Spleen (tissue), 11 donors: ENCODE measurements at regions not wholly inside any gene's neighbourhood (a gene's known extent, or its start where the extent isn't known, plus 50 kb on each side); places are given as distances from the start of the nearest gene placed in this dataset.

ENCODE experiments used
- DNase-seq: peaks from one replicate; pipeline ENCODE4 v3.0.0-alpha.2; 2020
- H3K27ac ChIP-seq, 8 donors: fragments of 200-600 bp; sonication (generic) in 7 of 8; 1 replicate in 4 of 8; 2 replicates in 4 of 8; pipeline versions ENCODE4 v1.5.0 to v1.8.0; 2016 to 2021; ENCODE audit warnings: inconsistent platforms in 4 of 8, mild to moderate bottlenecking in 4 of 8, moderate library complexity in 1 of 8
- H3K27me3 ChIP-seq, 7 donors: fragments of 200-600 bp; sonication (generic) in 6 of 7; replicated peaks in 1 of 7; 1 replicate in 4 of 7; 2 replicates in 3 of 7; pipeline versions ENCODE4 v1.5.0 to v1.8.0; 2016 to 2021; ENCODE audit warnings: inconsistent platforms in 3 of 7, mild to moderate bottlenecking in 1 of 7
- H3K36me3 ChIP-seq, 6 donors: fragments of 200-600 bp; sonication (generic) in 5 of 6; 1 replicate in 4 of 6; 2 replicates in 2 of 6; pipeline versions ENCODE4 v1.5.0 to v1.8.0; 2016 to 2021; ENCODE audit warnings: inconsistent platforms in 2 of 6
- H3K4me1 ChIP-seq, 6 donors: fragments of 200-600 bp; sonication (generic) in 5 of 6; 1 replicate in 3 of 6; 2 replicates in 3 of 6; pipeline versions ENCODE4 v1.5.0 to v1.8.0; 2016 to 2021; ENCODE audit warnings: inconsistent platforms in 3 of 6
- H3K4me3 ChIP-seq, 8 donors: fragments of 200-600 bp; sonication (generic) in 7 of 8; 1 replicate in 4 of 8; 2 replicates in 4 of 8; pipeline versions ENCODE4 v1.5.0 to v1.8.0; 2016 to 2021; ENCODE audit warnings: inconsistent platforms in 4 of 8, mild to moderate bottlenecking in 4 of 8, moderate library complexity in 2 of 8
- H3K9me3 ChIP-seq, 8 donors: fragments of 200-600 bp; sonication (generic) in 7 of 8; 1 replicate in 4 of 8; 2 replicates in 4 of 8; pipeline versions ENCODE4 v1.5.0 to v1.8.0; 2016 to 2021; ENCODE audit warnings: inconsistent platforms in 4 of 8
- CTCF ChIP-seq, 11 experiments: fragments of 200-600 bp in 7 of 11; fragments of 450-650 bp in 4 of 11; sonication (generic) in 4 of 11; IDR thresholded peaks in 8 of 11; conservative IDR thresholded peaks in 3 of 11; 1 replicate in 7 of 11; 2 replicates in 4 of 11; pipeline versions ENCODE4 v1.4.0 to v1.8.0; 2016 to 2021; ENCODE audit warnings: antibody characterized with exemption in 11 of 11, inconsistent platforms in 4 of 11, mild to moderate bottlenecking in 1 of 11
- POLR2A ChIP-seq, 3 donors: fragments of 450-650 bp; IDR thresholded peaks; one replicate each; pipeline ENCODE4 v1.5.1; 2017; ENCODE audit warnings: antibody characterized with exemption in 3 of 3, mild to moderate bottlenecking in 1 of 3
- POLR2AphosphoS5 ChIP-seq, 3 donors: sonication (generic); formaldehyde crosslinking; IDR thresholded peaks; one replicate each; pipeline ENCODE4 v1.5.1; 2017; ENCODE audit warnings: antibody characterized with exemption in 3 of 3
- WGBS, 5 donors: extraction: QIAGEN DNeasy Blood & Tissue Kit in 3 of 5; methylation state at CpG; one replicate each; pipeline versions ENCODE4 v1.1.5 to v1.1.7; 2013 to 2018; 5-methylcytosine and 5-hydroxymethylcytosine counted together
- intact Hi-C: fragments of 100-400 bp; cut with DNase I; formaldehyde crosslinking; loops from one replicate; pipeline ENCODE4 v1.15.0; 2023; ENCODE audit warnings: low total_unique reads
- donor health status: healthy with polysubstance abuse.
- donor health status: DM: no; HTN: no; CAD: no; lungs with moderate emphysema.
- donor health status: DM: no; HTN: no; CAD: no.
- donor health status: Bipolar disorder and iron deficiency.
- donor health status: healthy.
- donor health status: DM: no; HTN: no; CAD: no.
- donor health status: DM: yes; HTN: yes; CAD: no.

GRCh38 chr15:58302832-58303231 is 129.0 kb upstream of the LIPC start:
- Histone ChIP-seq H3K36me3 (no peaks in the 10 kb centered on the region), H3K9me3 (no peaks in the 10 kb centered on the region), H3K27ac (no peak overlapping the region), H3K4me1 (peaks cover 0 to 6% (median 0%) of the 10 kb centered on the region in 6 donors), H3K27me3 (peaks cover 0 to 4% (median 0%) of the 10 kb centered on the region in 7 donors), H3K4me3 (no peak overlapping the region)
- 50 to 92% (median 75%) methylated on average over 1 of the region's 1 CpG for WGBS, 5 donors
- TF ChIP-seq POLR2AphosphoS5 (IDR thresholded peaks at IDR 0.05) (no peak), POLR2A (IDR thresholded peaks at IDR 0.05) (no peak), CTCF (IDR thresholded peaks at IDR 0.05 in 8 of 11, conservative IDR thresholded peaks at IDR 0.05 in 3 of 11) (no peak)
- intact Hi-C loops, result no loop called here
- DNase-seq, result no peak

- no peak overlapping the region for H3K27ac ChIP-seq
- no peak for DNase-seq
- H3K36me3 ChIP-seq, result no peaks in the 10 kb centered on the region
- H3K27me3 ChIP-seq, result peaks cover 0 to 4% (median 0%) of the 10 kb centered on the region in 7 donors
- no peak overlapping the region for H3K4me3 ChIP-seq
- peaks cover 0 to 6% (median 0%) of the 10 kb centered on the region in 6 donors for H3K4me1 ChIP-seq
- TF ChIP-seq POLR2A (IDR thresholded peaks at IDR 0.05) (no peak), CTCF (IDR thresholded peaks at IDR 0.05 in 8 of 11, conservative IDR thresholded peaks at IDR 0.05 in 3 of 11) (no peak), POLR2AphosphoS5 (IDR thresholded peaks at IDR 0.05) (no peak)
- WGBS, 5 donors, result 66 to 81% (median 79%) methylated on average over 6 of the region's 6 CpGs
- H3K9me3 ChIP-seq, result no peaks in the 10 kb centered on the region
- intact Hi-C loops, result no loop called here
These were observed 128.6 kb upstream of the LIPC start for GRCh38 chr15:58303236-58303635.

GRCh38 chr15:58306591-58307312 is 125.0 kb upstream of the LIPC start:
- peaks cover 0 to 14% (median 3%) of the 10 kb centered on the region in 6 donors for H3K4me1 ChIP-seq
- no peak overlapping the region for H3K4me3 ChIP-seq
- H3K27ac ChIP-seq, result no peak overlapping the region
- TF ChIP-seq POLR2AphosphoS5 (IDR thresholded peaks at IDR 0.05) (no peak), POLR2A (IDR thresholded peaks at IDR 0.05) (no peak), CTCF (IDR thresholded peaks at IDR 0.05 in 8 of 11, conservative IDR thresholded peaks at IDR 0.05 in 3 of 11) (no peak)
- WGBS, 5 donors, result 79 to 88% (median 83%) methylated on average over 4 of the region's 4 CpGs
- H3K36me3 ChIP-seq, result no peaks in the 10 kb centered on the region
- intact Hi-C loops, result no loop called here
- DNase-seq, result no peak
- no peaks in the 10 kb centered on the region for H3K27me3 ChIP-seq
- H3K9me3 ChIP-seq, result no peaks in the 10 kb centered on the region

GRCh38 chr15:58307313-58307961 is 124.4 kb upstream of the LIPC start:
- Histone ChIP-seq H3K36me3 (no peaks in the 10 kb centered on the region), H3K27ac (no peak overlapping the region), H3K27me3 (no peaks in the 10 kb centered on the region), H3K4me1 (peaks cover 0 to 14% (median 3%) of the 10 kb centered on the region in 6 donors), H3K9me3 (no peaks in the 10 kb centered on the region), H3K4me3 (no peak overlapping the region)
- TF ChIP-seq CTCF (IDR thresholded peaks at IDR 0.05 in 8 of 11, conservative IDR thresholded peaks at IDR 0.05 in 3 of 11), result no peak
- no peak for TF ChIP-seq POLR2A (IDR thresholded peaks at IDR 0.05)
- no peak for TF ChIP-seq POLR2AphosphoS5 (IDR thresholded peaks at IDR 0.05)
- no peak for DNase-seq
- intact Hi-C loops, result no loop called here
- 83 to 88% (median 85%) methylated on average over 6 of the region's 6 CpGs for WGBS, 5 donors
